Heart right ventricle (tissue), 16 donors: ENCODE measurements at regions not wholly inside any gene's neighbourhood (a gene's known extent, or its start where the extent isn't known, plus 50 kb on each side); places are given as distances from the start of the nearest gene placed in this dataset.

ENCODE experiments used
- ATAC-seq, 8 donors: fragments of 200-7000 bp; cut with Tn5 transposase; one replicate each; pipeline ENCODE4 v1.9.1; 2020; ENCODE audit warnings: mild to moderate bottlenecking in 8 of 8, moderate library complexity in 8 of 8, moderate number of reproducible peaks in 1 of 8
- DNase-seq, 2 donors: peaks; one replicate each; pipeline ENCODE4 v3.0.0-alpha.2; 2020
- H3K27ac ChIP-seq, 10 donors: fragments of 200-600 bp; sonication (generic) in 2 of 10; one replicate each; pipeline versions ENCODE4 v1.5.0 to v1.8.0; 2020 to 2022; ENCODE audit warnings: mild to moderate bottlenecking in 3 of 10
- H3K27me3 ChIP-seq, 7 donors: fragments of 200-600 bp; one replicate each; pipeline ENCODE4 v1.8.0; 2021 to 2022; ENCODE audit warnings: mild to moderate bottlenecking in 2 of 7
- H3K36me3 ChIP-seq, 9 donors: fragments of 200-600 bp; sonication (generic) in 1 of 9; one replicate each; pipeline versions ENCODE4 v1.5.0 to v1.8.0; 2020 to 2022; ENCODE audit warnings: mild to moderate bottlenecking in 2 of 9
- H3K4me1 ChIP-seq, 9 donors: fragments of 200-600 bp; sonication (generic) in 1 of 9; one replicate each; pipeline versions ENCODE4 v1.5.0 to v1.8.0; 2020 to 2022; ENCODE audit warnings: mild to moderate bottlenecking in 4 of 9
- H3K4me3 ChIP-seq, 10 donors: fragments of 200-600 bp; sonication (generic) in 2 of 10; one replicate each; pipeline versions ENCODE4 v1.5.0 to v1.8.0; 2020 to 2022; ENCODE audit warnings: mild to moderate bottlenecking in 7 of 10, moderate library complexity in 2 of 10
- H3K9me3 ChIP-seq, 11 donors: fragments of 200-600 bp in 10 of 11; sonication (generic) in 2 of 11; one replicate each; pipeline versions ENCODE4 v1.5.0 to v1.8.0; 2013 to 2022; ENCODE audit warnings: mild to moderate bottlenecking in 2 of 11, control low read depth in 1 of 11, moderate library complexity in 1 of 11
- CTCF ChIP-seq, 9 donors: fragments of 200-600 bp; sonication (generic) in 2 of 9; IDR thresholded peaks; one replicate each; pipeline versions ENCODE4 v1.5.0 to v1.8.0; 2021 to 2022; ENCODE audit warnings: antibody characterized with exemption in 9 of 9, mild to moderate bottlenecking in 5 of 9, moderate library complexity in 1 of 9
- WGBS, 2 donors: extraction: QIAGEN DNeasy Blood & Tissue Kit; methylation state at CpG; one replicate each; pipeline ENCODE4 v1.1.7; 2013; ENCODE audit warnings: inconsistent platforms in 1 of 2; 5-methylcytosine and 5-hydroxymethylcytosine counted together
- intact Hi-C, 10 donors: fragments of 100-400 bp; cut with DNase I; formaldehyde crosslinking; loops; one replicate each; pipeline versions ENCODE4 v1.11.1 to v1.14.2; 2022
- donor health status: Arrhythmogenic right ventricular cardiomyopathy.
- donor health status: ischemic (EF 13 %, LVEDD 7.1; RV severe dilation, severe dysfunction).
- donor health status: healthy with polysubstance abuse.
- donor health status: DM: no; HTN: yes; CAD: no.
- donor health status: DM: no; HTN: no; CAD: no.
- donor health status: ischemic (EF 25% LVEDD 6.9; RV normal size, moderate dysfunction).
- donor health status: ischemic (EF 25% LVEDD 5.7; RV mildly dilated, moderate dysfunction).
- donor health status: healthy.
- donor health status: DM: yes; HTN: yes; CAD: no.
- donor health status: Ischemic cardiomyopathy.
- donor health status: ischemic (EF 35%, LVEDD 5.7; RV mildly dilated, moderate dysfunction).
- donor health status: nonischemic (EF 11% LVEDD 7.7; RV severe dilation, severe dysfunction).
- donor health status: DM: yes; HTN: yes; CAD: no.
- donor health status: PGD.
- donor health status: ischemic (EF 29% LVEDD 5.4; RV normal size, mild dysfunction).
- donor health status: nonischemic (EF 23%, LVEDD 6.1; RV moderate dilation, normal function).

GRCh38 chr14:98160901-98161300 lies 1111.1 kb downstream of the BCL11B start:
- no peak overlapping the region for H3K4me3 ChIP-seq
- no peak for TF ChIP-seq CTCF (IDR thresholded peaks at IDR 0.05)
- DNase-seq (no peak), ATAC-seq (no peak)
- peaks cover 0 to 34% (median 18%) of the 10 kb centered on the region in 7 donors for H3K27me3 ChIP-seq
- no peaks in the 10 kb centered on the region for H3K4me1 ChIP-seq
- WGBS, 2 donors = 75 to 77% methylated on average over 9 of the region's 9 CpGs
- no peak overlapping the region for H3K27ac ChIP-seq
- intact Hi-C loops = no loop called here
- no peaks in the 10 kb centered on the region for H3K36me3 ChIP-seq
- no peaks in the 10 kb centered on the region for H3K9me3 ChIP-seq

- Histone ChIP-seq H3K9me3 (no peaks in the 10 kb centered on the region), H3K36me3 (no peaks in the 10 kb centered on the region), H3K4me1 (no peaks in the 10 kb centered on the region), H3K27ac (no peak overlapping the region), H3K4me3 (no peak overlapping the region), H3K27me3 (peaks cover 0 to 30% (median 18%) of the 10 kb centered on the region in 7 donors)
- whole genome bisulfite sequencing, 2 donors = 50 to 65% methylated on average over 4 of the region's 4 CpGs
- intact Hi-C loops = no loop called here
- no peak for TF ChIP-seq CTCF (IDR thresholded peaks at IDR 0.05)
- no peak for ATAC-seq
- DNase-seq = no peak
Observed at GRCh38 chr14:98161356-98161755, 1110.6 kb downstream of the BCL11B start.

- DNase-seq (no peak), ATAC-seq (no peak)
- no peak for TF ChIP-seq CTCF (IDR thresholded peaks at IDR 0.05)
- Histone ChIP-seq H3K4me3 (no peak overlapping the region), H3K9me3 (no peaks in the 10 kb centered on the region), H3K4me1 (no peaks in the 10 kb centered on the region), H3K36me3 (no peaks in the 10 kb centered on the region), H3K27ac (no peak overlapping the region), H3K27me3 (peaks cover 0 to 31% (median 9%) of the 10 kb centered on the region in 7 donors)
- WGBS, 2 donors = 56 to 61% methylated on average over 26 of the region's 26 CpGs
- intact Hi-C loops = no loop called here
Observed at GRCh38 chr14:98162856-98163805, 1108.9 kb downstream of the BCL11B start.

- H3K27me3 ChIP-seq = peaks cover 0 to 35% (median 9%) of the 10 kb centered on the region in 7 donors
- intact Hi-C loops = no loop called here
- H3K4me1 ChIP-seq = no peaks in the 10 kb centered on the region
- no peak overlapping the region for H3K4me3 ChIP-seq
- no peak for TF ChIP-seq CTCF (IDR thresholded peaks at IDR 0.05)
- ATAC-seq (no peak), DNase-seq (no peak)
- H3K27ac ChIP-seq = no peak overlapping the region
- 46 to 50% methylated on average over 3 of the region's 3 CpGs for WGBS, 2 donors
- no peaks in the 10 kb centered on the region for H3K36me3 ChIP-seq
- H3K9me3 ChIP-seq = peaks cover 0 to 4% (median 0%) of the 10 kb centered on the region in 11 donors
Observed at GRCh38 chr14:98163873-98164272, 1108.1 kb downstream of the BCL11B start.
